T-cell (primary cell): ENCODE measurements at regions not wholly inside any gene's neighbourhood (a gene's known extent, or its start where the extent isn't known, plus 50 kb on each side); places are given as distances from the start of the nearest gene placed in this dataset.

Experiments used
- ATAC-seq, 4 experiments: fragments of 200-7000 bp in 3 of 4; fragments of 150-1000 bp in 1 of 4; cut with Tn5 transposase; replicated peaks in 1 of 4; 1 replicate in 3 of 4; 2 replicates in 1 of 4; pipeline ENCODE4 v1.10.0; 2021; ENCODE audit warnings: moderate library complexity in 3 of 4, mild to moderate bottlenecking in 2 of 4, moderate number of reproducible peaks in 1 of 4
- CTCF ChIA-PET, 2 donors: fragments of 300-600 bp; sonication (Branson Sonifier 250); formaldehyde crosslinking; loops; one replicate each; lab custom pipeline; 2022; ENCODE audit warnings: antibody characterized with exemption in 2 of 2; lab: Charles Lee
- POLR2A ChIA-PET, 2 donors: fragments of 300-600 bp; sonication (Branson Sonifier 250); formaldehyde crosslinking; loops; one replicate each; lab custom pipeline; 2022; ENCODE audit warnings: antibody characterized with exemption in 2 of 2; lab: Charles Lee
- DNase-seq, 35 experiments: peaks; one replicate each; pipeline versions ENCODE4 v3.0.0 to v3.0.0-alpha.2; 2013 to 2023
- H3K27ac ChIP-seq: one replicate; pipeline ENCODE4 v1.5.1; 2013; ENCODE audit warnings: low read length
- H3K27me3 ChIP-seq, 2 experiments: replicated peaks in 1 of 2; 1 replicate in 1 of 2; 2 replicates in 1 of 2; pipeline versions ENCODE4 v1.6.1 to v1.7.0; 2013; ENCODE audit warnings: low read length in 1 of 2, mixed read lengths in 1 of 2; ENCODE audit not compliant: control insufficient read depth in 2 of 2, insufficient read depth in 2 of 2; ENCODE audit errors: extremely low read depth in 1 of 2
- H3K36me3 ChIP-seq, 2 donors: 1 replicate in 1 of 2; 2 replicates in 1 of 2; pipeline versions ENCODE4 v1.6.1 to v1.7.0; 2013; ENCODE audit warnings: low read length in 1 of 2; ENCODE audit not compliant: control insufficient read depth in 2 of 2, insufficient read depth in 1 of 2; ENCODE audit errors: extremely low read depth in 1 of 2
- H3K4me1 ChIP-seq, 2 experiments: 1 replicate in 1 of 2; 2 replicates in 1 of 2; pipeline versions ENCODE4 v1.6.1 to v1.7.0; 2013; ENCODE audit warnings: low read length in 2 of 2, mixed read lengths in 1 of 2; ENCODE audit not compliant: insufficient read depth in 2 of 2, control insufficient read depth in 1 of 2; ENCODE audit errors: extremely low read depth in 1 of 2
- H3K4me3 ChIP-seq, 2 donors: 1 replicate in 1 of 2; 2 replicates in 1 of 2; pipeline versions ENCODE4 v1.5.1 to v1.7.0; 2013; ENCODE audit warnings: mild to moderate bottlenecking in 2 of 2, low read length in 1 of 2, moderate library complexity in 1 of 2; ENCODE audit not compliant: control insufficient read depth in 1 of 2; ENCODE audit errors: extremely low read depth in 1 of 2
- H3K9me3 ChIP-seq: 2 replicates; pipeline ENCODE4 v1.7.0; 2013
- H3K27ac Mint-ChIP-seq, 2 donors: one replicate each; pipeline ENCODE4 v1.8.0; 2020 to 2021; ENCODE audit warnings: mild to moderate bottlenecking in 2 of 2, mixed read lengths in 2 of 2
- H3K27me3 Mint-ChIP-seq, 2 donors: one replicate each; pipeline ENCODE4 v1.8.0; 2021 to 2022; ENCODE audit warnings: mixed read lengths in 2 of 2
- H3K36me3 Mint-ChIP-seq: one replicate; pipeline ENCODE4 v1.8.0; 2021; ENCODE audit warnings: mixed read lengths
- H3K4me1 Mint-ChIP-seq, 3 donors: one replicate each; pipeline ENCODE4 v1.8.0; 2020 to 2022; ENCODE audit warnings: mixed read lengths in 3 of 3, mild to moderate bottlenecking in 1 of 3
- H3K4me3 Mint-ChIP-seq, 3 donors: one replicate each; pipeline ENCODE4 v1.8.0; 2020 to 2022; ENCODE audit warnings: mild to moderate bottlenecking in 3 of 3, mixed read lengths in 3 of 3, moderate library complexity in 3 of 3
- H3K9me3 Mint-ChIP-seq, 3 donors: one replicate each; pipeline ENCODE4 v1.8.0; 2020 to 2022; ENCODE audit warnings: mixed read lengths in 3 of 3
- WGBS: methylation state at CpG from one replicate; pipeline ENCODE4 v1.1.5; 2013; ENCODE audit warnings: missing lambda C conversion rate; ENCODE audit not compliant: insufficient coverage; 5-methylcytosine and 5-hydroxymethylcytosine counted together

DNA sequence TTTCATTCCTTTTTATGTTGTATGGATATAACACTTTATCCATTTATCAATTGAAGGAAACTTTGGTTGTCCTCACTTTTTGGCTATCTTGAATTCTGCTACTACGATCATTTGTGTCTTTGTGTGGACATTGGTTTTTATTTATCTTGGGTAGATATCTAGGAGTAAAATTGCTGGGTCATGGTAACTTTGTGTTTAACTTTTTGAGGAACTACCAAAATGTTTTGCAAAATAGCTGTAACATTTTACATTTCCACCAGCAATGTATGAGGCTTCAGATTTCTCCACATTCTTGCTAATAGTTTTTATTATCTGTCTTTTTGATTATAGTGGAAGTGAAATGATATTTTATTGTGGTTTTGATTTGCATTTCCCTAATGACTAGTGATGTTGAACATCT lies 55.6 kb downstream of the TLNRD1 start:
- H3K4me1 ChIP-seq = no peaks in the 10 kb centered on the region
- no CpG with 5 or more reads among the region's 1 CpG for WGBS
- H3K27me3 Mint-ChIP-seq = peaks cover 0 to 2% of the 10 kb centered on the region in 2 donors

GRCh38 chr15:81060470-81060869 lies 59.7 kb downstream of the TLNRD1 start:
- no peak overlapping the region for H3K27ac Mint-ChIP-seq

More for the DNA sequence above, 55.6 kb downstream of the TLNRD1 start:
- Histone ChIP-seq H3K4me3 (no peak overlapping the region), H3K9me3 (no peaks in the 10 kb centered on the region), H3K36me3 (no peaks in the 10 kb centered on the region), H3K27ac (no peak overlapping the region), H3K27me3 (no peaks in the 10 kb centered on the region)
- no peak for DNase-seq
- ChIA-PET CTCF (no interaction called here), POLR2A (no interaction called here)
- no peaks in the 10 kb centered on the region for H3K36me3 Mint-ChIP-seq
- H3K27ac Mint-ChIP-seq = no peak overlapping the region
- ATAC-seq = no peak
- no peak overlapping the region for H3K4me3 Mint-ChIP-seq
- peaks cover 0 to 4% (median 0%) of the 10 kb centered on the region in 3 donors for H3K4me1 Mint-ChIP-seq
- no peaks in the 10 kb centered on the region for H3K9me3 Mint-ChIP-seq

DNA sequence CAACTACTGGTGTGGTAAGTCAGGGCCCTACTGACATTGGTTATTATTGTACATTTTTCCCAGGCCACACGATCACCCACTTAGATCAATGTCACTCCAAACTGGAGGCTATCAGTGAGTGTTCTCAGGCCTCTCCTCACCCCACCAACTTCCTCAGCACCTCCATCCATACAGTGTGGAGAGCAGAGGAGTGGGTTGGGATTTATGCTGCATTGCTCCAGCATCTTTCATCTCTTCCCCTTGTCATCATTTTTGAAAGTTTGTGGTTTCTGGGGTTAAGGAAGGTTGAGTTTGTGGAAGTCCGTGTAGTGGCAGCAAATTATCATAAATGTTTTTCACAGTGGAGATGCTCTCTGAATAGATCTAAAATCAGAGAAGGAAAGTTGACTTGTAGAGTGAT lies 60.2 kb downstream of the TLNRD1 start:
- no peak overlapping the region for H3K4me3 Mint-ChIP-seq
- peaks cover 0 to 2% of the 10 kb centered on the region in 2 donors for H3K27me3 Mint-ChIP-seq
- Histone ChIP-seq H3K27me3 (no peaks in the 10 kb centered on the region), H3K9me3 (no peaks in the 10 kb centered on the region), H3K4me3 (no peak overlapping the region), H3K27ac (no peak overlapping the region), H3K4me1 (no peaks in the 10 kb centered on the region), H3K36me3 (no peaks in the 10 kb centered on the region)
- ATAC-seq = no peak
- no peaks in the 10 kb centered on the region for H3K9me3 Mint-ChIP-seq
- H3K27ac Mint-ChIP-seq = no peak overlapping the region
- WGBS = no CpG with 5 or more reads among the region's 2 CpGs
- no peaks in the 10 kb centered on the region for H3K36me3 Mint-ChIP-seq
- CTCF ChIA-PET = no interaction called here
- no peaks in the 10 kb centered on the region for H3K4me1 Mint-ChIP-seq
- DNase-seq = no peak
- POLR2A ChIA-PET = no interaction called here

More at GRCh38 chr15:81060470-81060869, 59.7 kb downstream of the TLNRD1 start:
- Histone ChIP-seq H3K27me3 (no peaks in the 10 kb centered on the region), H3K9me3 (no peaks in the 10 kb centered on the region), H3K36me3 (no peaks in the 10 kb centered on the region), H3K4me3 (no peak overlapping the region), H3K4me1 (no peaks in the 10 kb centered on the region), H3K27ac (no peak overlapping the region)
- no peak for ATAC-seq
- no peak for DNase-seq
- no peaks in the 10 kb centered on the region for H3K9me3 Mint-ChIP-seq
- peaks cover 0 to 2% of the 10 kb centered on the region in 2 donors for H3K27me3 Mint-ChIP-seq
- no peaks in the 10 kb centered on the region for H3K4me1 Mint-ChIP-seq
- 100% methylated on average over 1 of the region's 2 CpGs for WGBS
- ChIA-PET POLR2A (no interaction called here), CTCF (no interaction called here)
- no peaks in the 10 kb centered on the region for H3K36me3 Mint-ChIP-seq
- no peak overlapping the region for H3K4me3 Mint-ChIP-seq

DNA sequence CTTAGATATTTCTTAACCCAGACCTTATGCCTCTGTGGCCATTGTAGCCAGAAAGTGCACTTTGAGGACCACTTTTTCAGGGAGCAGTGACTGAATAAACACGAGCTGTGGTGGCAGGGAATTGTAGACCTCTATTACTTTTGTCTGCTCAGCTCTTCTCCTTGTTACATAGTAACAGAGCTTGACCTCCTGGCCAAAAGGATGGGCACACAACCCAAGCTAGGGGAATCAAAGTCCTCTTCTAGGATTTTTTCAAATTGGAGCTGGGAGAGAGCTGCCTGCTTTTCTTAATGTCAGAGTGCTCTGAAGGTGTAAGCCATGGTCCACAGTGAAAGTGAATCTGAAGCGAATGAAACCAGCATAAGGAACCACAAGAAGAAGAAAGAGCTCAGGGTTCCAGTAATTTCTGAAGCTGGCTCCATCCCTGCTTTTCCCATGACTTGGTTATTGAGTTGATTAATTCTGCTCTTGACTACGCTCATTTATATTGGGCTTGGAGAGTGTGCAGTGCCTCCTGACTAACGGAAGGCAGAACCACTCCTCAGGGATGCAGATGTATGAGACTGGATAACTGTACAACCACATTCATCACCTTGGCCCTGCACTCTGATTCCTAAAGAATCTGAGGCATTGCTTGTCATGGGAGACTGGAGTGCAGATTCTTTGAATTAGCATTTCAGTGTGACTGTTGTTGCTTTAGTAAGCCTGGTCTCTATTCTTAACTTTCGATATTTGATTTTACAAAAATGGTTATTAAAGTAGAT lies 60.9 kb downstream of the TLNRD1 start:
- H3K4me3 ChIP-seq = no peak overlapping the region
- no peaks in the 10 kb centered on the region for H3K9me3 ChIP-seq
- peaks cover 0 to 2% of the 10 kb centered on the region in 2 donors for H3K27me3 Mint-ChIP-seq
- 80% methylated on average over 2 of the region's 5 CpGs for WGBS
- no peaks in the 10 kb centered on the region for H3K9me3 Mint-ChIP-seq
- no peaks in the 10 kb centered on the region for H3K4me1 Mint-ChIP-seq
- no peaks in the 10 kb centered on the region for H3K27me3 ChIP-seq
- no peak overlapping the region for H3K27ac ChIP-seq
- no peaks in the 10 kb centered on the region for H3K36me3 Mint-ChIP-seq
- no peak overlapping the region for H3K27ac Mint-ChIP-seq
- no peak overlapping the region for H3K4me3 Mint-ChIP-seq
- CTCF ChIA-PET = no interaction called here
- DNase-seq (no peak), ATAC-seq (no peak)
- H3K4me1 ChIP-seq = no peaks in the 10 kb centered on the region
- H3K36me3 ChIP-seq = no peaks in the 10 kb centered on the region
- POLR2A ChIA-PET = no interaction called here

DNA sequence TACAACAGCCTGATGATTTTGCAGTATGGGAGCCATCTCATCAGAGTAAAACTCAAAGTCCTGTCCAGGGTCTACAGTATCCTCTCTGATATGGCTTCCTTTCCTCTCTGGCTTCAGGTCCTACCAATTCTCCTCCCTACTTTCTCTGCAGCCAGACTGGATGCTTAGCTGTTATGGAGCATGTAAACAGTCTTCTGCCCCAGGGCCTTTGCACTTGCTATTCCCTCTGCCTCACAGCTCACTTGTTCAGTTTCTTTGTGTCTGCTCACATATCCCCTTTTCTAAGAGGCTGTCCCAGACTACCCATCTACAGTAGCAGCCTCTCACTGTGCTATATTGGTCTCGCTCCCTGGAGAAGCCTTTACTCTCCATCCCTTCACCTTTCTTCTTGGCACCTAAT lies 62.2 kb downstream of the TLNRD1 start:
- no peak overlapping the region for H3K4me3 ChIP-seq
- no peaks in the 10 kb centered on the region for H3K4me1 ChIP-seq
- Mint-ChIP-seq H3K36me3 (no peaks in the 10 kb centered on the region), H3K27ac (no peak overlapping the region), H3K9me3 (no peaks in the 10 kb centered on the region), H3K4me3 (no peak overlapping the region), H3K27me3 (peaks cover 0 to 2% of the 10 kb centered on the region in 2 donors), H3K4me1 (no peaks in the 10 kb centered on the region)
- CTCF ChIA-PET = no interaction called here
- ATAC-seq (no peak), DNase-seq (no peak)
- no peak overlapping the region for H3K27ac ChIP-seq
- H3K36me3 ChIP-seq = no peaks in the 10 kb centered on the region
- WGBS = no CpG with 5 or more reads among the region's 1 CpG
- POLR2A ChIA-PET = no interaction called here
- H3K27me3 ChIP-seq = no peaks in the 10 kb centered on the region
- no peaks in the 10 kb centered on the region for H3K9me3 ChIP-seq

- Mint-ChIP-seq H3K4me3 (no peak overlapping the region), H3K27ac (no peak overlapping the region), H3K27me3 (peaks cover 0 to 5% of the 10 kb centered on the region in 2 donors), H3K4me1 (no peaks in the 10 kb centered on the region), H3K9me3 (no peaks in the 10 kb centered on the region), H3K36me3 (no peaks in the 10 kb centered on the region)
- Histone ChIP-seq H3K4me1 (no peaks in the 10 kb centered on the region), H3K9me3 (no peaks in the 10 kb centered on the region), H3K27ac (no peak overlapping the region), H3K4me3 (no peak overlapping the region), H3K27me3 (peaks cover 0 to 6% of the 10 kb centered on the region in 2 experiments), H3K36me3 (no peaks in the 10 kb centered on the region)
- ATAC-seq (no peak), DNase-seq (no peak)
- POLR2A ChIA-PET = no interaction called here
- CTCF ChIA-PET = no interaction called here
- no CpG with 5 or more reads among the region's 2 CpGs for WGBS
Observed at GRCh38 chr15:81064253-81064652, 63.5 kb downstream of the TLNRD1 start.
